SK-N-SH (cell line): ENCODE measurements at regions not wholly inside any gene's neighbourhood (a gene's known extent, or its start where the extent isn't known, plus 50 kb on each side); places are given as distances from the start of the nearest gene placed in this dataset.
"Not testable (repeated sequence)": the region's sequence is repeated elsewhere in the genome, so short reads cannot be mapped to it uniquely, and the experiment has no call there.

Source experiments
- CTCF ChIA-PET: fragments of 300-600, 350-600 bp; formaldehyde crosslinking; extraction: SDS; loops from one replicate; lab custom pipeline; 2021; lab: Yijun Ruan, JAX
- POLR2A ChIA-PET: fragments of 350-600 bp; sonication (Branson Sonifier 250); formaldehyde crosslinking; extraction: SDS; loops from one replicate; lab custom pipeline; 2020; ENCODE audit warnings: antibody characterized with exemption, inconsistent platforms; lab: Yijun Ruan, JAX
- DNase-seq: peaks from one replicate; pipeline ENCODE4 v3.0.0; 2012
- H2AFZ ChIP-seq: fragments of 200-600 bp; sonication (generic); 2 replicates; pipeline ENCODE4 v1.8.1; 2016; ENCODE audit warnings: antibody characterized with exemption, mild to moderate bottlenecking, low read depth
- H3F3A ChIP-seq: fragments of 200-600 bp; sonication (generic); replicated peaks from 2 replicates; pipeline ENCODE3; 2016; ENCODE audit warnings: antibody characterized with exemption, mild to moderate bottlenecking; ENCODE audit not compliant: insufficient read depth
- H3K27ac ChIP-seq, 2 experiments: fragments of 200-500 bp in 1 of 2; fragments of 200-600 bp in 1 of 2; sonication (Bioruptor generic) in 1 of 2; sonication (generic), shearing (Covaris generic) in 1 of 2; 2 replicates each; pipeline versions ENCODE4 v1.5.1 to v1.6.1; 2014 to 2016; ENCODE audit warnings: low read depth in 2 of 2, inconsistent platforms in 1 of 2, low read length in 1 of 2, mild to moderate bottlenecking in 1 of 2, mixed read lengths in 1 of 2
- H3K27me3 ChIP-seq: fragments of 200-600 bp; sonication (generic), shearing (Covaris generic); 2 replicates; pipeline ENCODE4 v1.6.1; 2016; ENCODE audit warnings: mixed run types; ENCODE audit not compliant: insufficient read depth
- H3K36me3 ChIP-seq, 2 experiments: fragments of 200-500 bp in 1 of 2; fragments of 200-600 bp in 1 of 2; sonication (Bioruptor generic) in 1 of 2; sonication (generic) in 1 of 2; replicated peaks in 1 of 2; 2 replicates each; pipeline versions ENCODE3 to v1.5.1; 2014 to 2016; ENCODE audit warnings: low read length in 1 of 2, mild to moderate bottlenecking in 1 of 2; ENCODE audit not compliant: insufficient read depth in 2 of 2, control insufficient read depth in 1 of 2
- H3K4me1 ChIP-seq, 2 experiments: fragments of 200-500 bp in 1 of 2; fragments of 200-600 bp in 1 of 2; sonication (Bioruptor generic) in 1 of 2; sonication (generic), shearing (Covaris generic) in 1 of 2; 2 replicates each; pipeline versions ENCODE4 v1.5.1 to v1.6.1; 2014 to 2016; ENCODE audit warnings: low read depth in 1 of 2, low read length in 1 of 2, mixed run types in 1 of 2; ENCODE audit not compliant: insufficient read depth in 2 of 2, control insufficient read depth in 1 of 2
- H3K4me2 ChIP-seq: fragments of 200-600 bp; sonication (generic), shearing (Covaris generic); 2 replicates; pipeline ENCODE4 v1.6.1; 2017; ENCODE audit warnings: mixed run types
- H3K4me3 ChIP-seq, 2 experiments: fragments of 200-500 bp in 1 of 2; fragments of 200-600 bp in 1 of 2; sonication (Bioruptor generic) in 1 of 2; sonication (generic), shearing (Covaris generic) in 1 of 2; 2 replicates each; pipeline versions ENCODE4 v1.5.1 to v1.8.1; 2014 to 2016; ENCODE audit warnings: low read depth in 2 of 2, inconsistent platforms in 1 of 2, low read length in 1 of 2, mild to moderate bottlenecking in 1 of 2, mixed read lengths in 1 of 2, moderate library complexity in 1 of 2
- H3K79me2 ChIP-seq: fragments of 200-600 bp; sonication (generic); 2 replicates; pipeline ENCODE4 v1.8.1; 2017; ENCODE audit warnings: mild to moderate bottlenecking; ENCODE audit not compliant: insufficient read depth
- H3K9ac ChIP-seq: fragments of 200-600 bp; sonication (generic); 2 replicates; pipeline ENCODE4 v1.6.1; 2017; ENCODE audit warnings: mixed run types
- H3K9me2 ChIP-seq: fragments of 200-600 bp; sonication (generic); 2 replicates; pipeline ENCODE4 v1.6.1; 2017; ENCODE audit warnings: mixed run types
- H3K9me3 ChIP-seq: fragments of 200-600 bp; sonication (generic); 2 replicates; pipeline ENCODE4 v1.6.1; 2017; ENCODE audit warnings: mixed run types, mild to moderate bottlenecking, moderate library complexity
- H4K20me1 ChIP-seq: fragments of 200-600 bp; sonication (generic); 2 replicates; pipeline ENCODE4 v1.6.1; 2017; ENCODE audit warnings: mild to moderate bottlenecking, mixed run types; ENCODE audit not compliant: insufficient read depth
- CHD2 ChIP-seq: fragments of 150-350 bp; IDR thresholded peaks from 2 replicates; pipeline ENCODE4 v1.6.1; 2018; ENCODE audit warnings: low read length; ENCODE audit not compliant: partially characterized antibody
- EP300 ChIP-seq, 2 experiments: IDR thresholded peaks; 2 replicates each; pipeline versions ENCODE4 v1.4.0 to v1.6.1; 2012; ENCODE audit warnings: borderline replicate concordance in 1 of 2, low read depth in 1 of 2, low read length in 1 of 2
- FOSL2 ChIP-seq: IDR thresholded peaks from 2 replicates; pipeline ENCODE4 v1.4.0; 2012; ENCODE audit warnings: low read depth, mild to moderate bottlenecking, moderate library complexity, borderline replicate concordance
- GATA2 ChIP-seq: sonication (generic); formaldehyde crosslinking; IDR thresholded peaks from 2 replicates; pipeline ENCODE4 v1.5.0; 2020; ENCODE audit warnings: mild to moderate bottlenecking, missing genetic modification reagents
- IRF3 ChIP-seq: fragments of 150-350 bp; IDR thresholded peaks from 2 replicates; pipeline ENCODE4 v1.6.1; 2016; ENCODE audit warnings: mild to moderate bottlenecking, low read depth, low read length
- MAX ChIP-seq: IDR thresholded peaks from 2 replicates; pipeline ENCODE4 v1.4.0; 2012; ENCODE audit warnings: low read depth
- NRF1 ChIP-seq: IDR thresholded peaks from 2 replicates; pipeline ENCODE4 v1.6.1; 2012; ENCODE audit warnings: low read depth, mild to moderate bottlenecking, low read length
- RCOR1 ChIP-seq: fragments of 150-350 bp; IDR thresholded peaks from 2 replicates; pipeline ENCODE4 v1.6.1; 2017; ENCODE audit warnings: antibody characterized with exemption, low read length
- TAF1 ChIP-seq: IDR thresholded peaks from 2 replicates; pipeline ENCODE4 v1.6.1; 2012; ENCODE audit warnings: low read depth, mild to moderate bottlenecking, low read length, moderate library complexity, borderline replicate concordance
- WGBS: methylation state at CpG from one replicate; pipeline ENCODE4 v1.1.6; 2017; ENCODE audit warnings: low lambda C conversion rate; 5-methylcytosine and 5-hydroxymethylcytosine counted together
- TF ChIP-seq, protein P1 (sequence below): IDR thresholded peaks from 2 replicates; pipeline ENCODE4; 2012
- TF ChIP-seq, protein P2 (sequence below): fragments of 150-350 bp; IDR thresholded peaks from 2 replicates; pipeline ENCODE4 v1.6.1; 2017; ENCODE audit warnings: antibody characterized with exemption, low read length, low read depth, borderline replicate concordance

- TF ChIP-seq NRF1 (no peak), EP300 (IDR thresholded peaks at IDR 0.05; ENCODE audit: borderline replicate concordance in 1 of 2, low read depth in 1 of 2, low read length in 1 of 2) (no peak), MAX (no peak), FOSL2 (no peak)
- TF ChIP-seq, all 33 proteins: peak for 0
- Histone ChIP-seq H3F3A (no peaks in the 10 kb centered on the region), H3K36me3 (no peaks in the 10 kb centered on the region), H3K4me3 (no peak overlapping the region), H3K4me1 (no peaks in the 10 kb centered on the region), H3K27me3 (peaks cover 12% of the 10 kb centered on the region; the same call in 1 of the 2 replicates), H4K20me1 (no peaks in the 10 kb centered on the region), H3K9ac (no peak overlapping the region), H3K27ac (no peak overlapping the region), H3K4me2 (no peak overlapping the region), H3K9me3 (no peaks in the 10 kb centered on the region), H3K9me2 (no peaks in the 10 kb centered on the region), H3K79me2 (no peaks in the 10 kb centered on the region), H2AFZ (no peak overlapping the region)
- POLR2A ChIA-PET = no interaction called here
- DNase-seq = no peak
- 8% methylated on average over 2 of the region's 3 CpGs for WGBS
- CTCF ChIA-PET = no interaction called here
Measured at GRCh38 chr18:14948163-14948540, 200.2 kb downstream of the ANKRD30B start.

DNA sequence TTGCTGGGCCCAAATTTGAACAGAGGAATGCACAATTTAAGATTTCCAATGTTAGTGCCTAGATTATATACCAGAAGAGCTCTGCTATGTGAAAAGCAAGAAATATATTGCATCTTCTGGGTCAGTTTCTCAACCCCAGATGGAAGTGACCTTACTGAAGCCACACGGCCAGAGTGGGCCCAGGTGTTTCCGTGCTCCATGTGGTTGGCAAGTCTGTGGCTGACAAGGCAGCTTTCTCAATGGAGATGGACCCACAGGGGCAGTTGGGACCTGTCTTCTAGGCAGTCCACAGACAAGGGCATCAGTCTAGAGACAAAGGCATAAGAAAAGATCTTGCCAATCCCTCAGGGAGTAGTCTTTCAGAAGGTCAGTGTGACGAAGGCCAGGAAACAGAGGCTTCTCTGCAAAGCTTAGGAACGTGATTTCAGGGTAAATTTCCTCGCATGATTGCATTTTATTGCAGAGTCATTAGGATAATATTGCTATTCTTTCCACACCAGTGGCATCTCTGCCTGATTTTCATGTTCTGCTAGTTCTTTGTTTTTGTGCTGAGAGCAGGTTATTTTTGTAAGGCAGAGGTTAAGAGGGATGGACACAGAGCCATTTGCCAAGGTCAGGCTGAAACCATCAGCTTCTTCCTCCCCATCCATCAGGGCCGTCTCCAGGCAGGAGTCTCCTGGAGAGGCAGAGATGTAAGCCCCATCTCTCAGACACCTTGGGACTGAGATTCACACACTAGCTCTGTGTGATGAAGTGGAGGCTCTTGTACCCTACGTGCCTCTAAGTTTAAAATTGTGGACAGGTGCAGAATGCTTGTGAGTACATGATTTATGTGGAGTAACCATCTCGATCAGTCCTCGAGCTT lies 202.1 kb downstream of the ANKRD30B start:
- no peaks in the 10 kb centered on the region for H3K4me1 ChIP-seq
- no peak overlapping the region for H2AFZ ChIP-seq
- no peak overlapping the region for H3K4me3 ChIP-seq
- WGBS = 7% methylated on average over 9 of the region's 9 CpGs
- H3K36me3 ChIP-seq = no peaks in the 10 kb centered on the region
- H3F3A ChIP-seq = no peaks in the 10 kb centered on the region
- H3K27ac ChIP-seq = no peak overlapping the region
- H3K9me2 ChIP-seq = no peaks in the 10 kb centered on the region
- DNase-seq = no peak
- TF ChIP-seq NRF1 (no peak), CHD2 (no peak), TAF1 (no peak), GATA2 (CRISPR knock-in tag) (no peak), IRF3 (no peak), RCOR1 (no peak)
- TF ChIP-seq, protein P1, sequence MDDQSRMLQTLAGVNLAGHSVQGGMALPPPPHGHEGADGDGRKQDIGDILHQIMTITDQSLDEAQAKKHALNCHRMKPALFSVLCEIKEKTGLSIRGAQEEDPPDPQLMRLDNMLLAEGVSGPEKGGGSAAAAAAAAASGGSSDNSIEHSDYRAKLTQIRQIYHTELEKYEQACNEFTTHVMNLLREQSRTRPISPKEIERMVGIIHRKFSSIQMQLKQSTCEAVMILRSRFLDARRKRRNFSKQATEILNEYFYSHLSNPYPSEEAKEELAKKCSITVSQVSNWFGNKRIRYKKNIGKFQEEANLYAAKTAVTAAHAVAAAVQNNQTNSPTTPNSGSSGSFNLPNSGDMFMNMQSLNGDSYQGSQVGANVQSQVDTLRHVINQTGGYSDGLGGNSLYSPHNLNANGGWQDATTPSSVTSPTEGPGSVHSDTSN = no peak
- TF ChIP-seq, protein P2, sequence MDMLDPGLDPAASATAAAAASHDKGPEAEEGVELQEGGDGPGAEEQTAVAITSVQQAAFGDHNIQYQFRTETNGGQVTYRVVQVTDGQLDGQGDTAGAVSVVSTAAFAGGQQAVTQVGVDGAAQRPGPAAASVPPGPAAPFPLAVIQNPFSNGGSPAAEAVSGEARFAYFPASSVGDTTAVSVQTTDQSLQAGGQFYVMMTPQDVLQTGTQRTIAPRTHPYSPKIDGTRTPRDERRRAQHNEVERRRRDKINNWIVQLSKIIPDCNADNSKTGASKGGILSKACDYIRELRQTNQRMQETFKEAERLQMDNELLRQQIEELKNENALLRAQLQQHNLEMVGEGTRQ = no peak
- POLR2A ChIA-PET = no interaction called here
- H3K9ac ChIP-seq = no peak overlapping the region
- no peaks in the 10 kb centered on the region for H4K20me1 ChIP-seq
- H3K4me2 ChIP-seq = no peak overlapping the region
- peaks cover 7% of the 10 kb centered on the region; the same call in 1 of the 2 replicates for H3K27me3 ChIP-seq
- H3K79me2 ChIP-seq = no peaks in the 10 kb centered on the region
- 0 out of 2 replicates have a peak, but pooled peaks cover 3% of the 10 kb centered on the region for H3K9me3 ChIP-seq
- CTCF ChIA-PET = no interaction called here

DNA sequence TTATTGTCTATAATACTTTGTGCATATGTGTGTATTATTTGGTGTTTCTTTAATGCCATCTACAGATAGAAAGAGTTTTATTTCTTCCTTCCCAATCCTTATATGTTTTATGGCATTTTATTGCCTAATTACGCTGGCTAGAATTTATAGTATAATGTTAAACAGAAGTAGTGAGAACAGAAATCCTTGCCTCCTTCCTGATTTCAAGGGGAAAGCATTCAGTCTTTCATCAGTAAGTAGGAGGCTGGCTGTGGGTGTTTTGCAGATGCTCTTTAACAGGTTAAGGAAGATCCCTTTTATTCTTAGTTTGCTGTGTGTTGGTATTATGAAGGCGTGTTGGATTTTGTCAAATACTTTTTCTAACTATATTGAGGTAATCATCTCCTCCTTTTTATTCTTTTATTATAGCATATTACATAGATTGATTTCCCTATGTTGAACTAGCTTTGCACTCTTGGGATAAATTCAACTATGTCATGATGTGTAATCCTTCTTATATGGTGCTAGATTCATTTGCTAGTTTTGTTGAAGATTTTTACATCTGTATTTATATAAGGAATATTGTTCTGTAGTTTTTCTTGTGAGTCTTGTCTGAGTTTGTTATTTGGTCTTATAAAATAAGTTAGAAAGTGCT lies 204.6 kb downstream of the ANKRD30B start:
- H3K36me3 ChIP-seq, DNase-seq, POLR2A ChIA-PET, H3K9me3 ChIP-seq, H3K9me2 ChIP-seq, H3K9ac ChIP-seq, H2AFZ ChIP-seq, H3K79me2 ChIP-seq, H3K27me3 ChIP-seq, H3K4me3 ChIP-seq, CTCF ChIA-PET, H3K4me1 ChIP-seq, H3K27ac ChIP-seq, H3F3A ChIP-seq, H4K20me1 ChIP-seq, H3K4me2 ChIP-seq: not testable (repeated sequence)
- 0% methylated on average over 2 of the region's 2 CpGs for WGBS
